ENCODE measurements at regions not wholly inside any gene's neighbourhood (a gene's known extent, or its start where the extent isn't known, plus 50 kb on each side); places are given as distances from the start of the nearest gene placed in this dataset.
A peak's percentile ranks its signal among the peaks of the same experiment; 100 is the strongest.

GRCh38 chr16:26267641-26268040, 575.9 kb downstream of the HS3ST4 start:
- DNase-seq (ENCODE audit: low spot score): no peak
- Histone ChIP-seq H2AFZ (ENCODE audit: low read length) (no peak overlapping the region), H3K79me2 (ENCODE audit: insufficient read depth, low read depth, low read length) (no peaks in the 10 kb centered on the region), H4K20me1 (ENCODE audit: insufficient read depth, low read length) (no peaks in the 10 kb centered on the region), H3K4me2 (ENCODE audit: low read length) (no peak overlapping the region), H3K4me3 (ENCODE audit: low read depth, low read length, poor library complexity, severe bottlenecking) (no peak overlapping the region), H3K4me1 (ENCODE audit: insufficient read depth, low read length, poor library complexity, severe bottlenecking) (peaks cover 5% of the 10 kb centered on the region), H3K36me3 (ENCODE audit: insufficient read depth, low read length) (no peaks in the 10 kb centered on the region), H3K27ac (ENCODE audit: low read depth, low read length, poor library complexity, severe bottlenecking) (no peak overlapping the region), H3K9me3 (ENCODE audit: low read length) (no peaks in the 10 kb centered on the region), H3K9me2 (ENCODE audit: insufficient read depth, low read length) (no peaks in the 10 kb centered on the region)
- ChIA-PET POLR2A (interaction anchor here (0.5 kb wide), 1 partner anchor 23 kb away, joined by 3 read pairs; no protein-coding TSS in a partner anchor), CTCF (ENCODE audit: unreplicated experiment) (interaction anchor here (0.7 kb wide), 1 partner anchor 12 kb away, joined by 3 read pairs; no protein-coding TSS in a partner anchor)
- no TSS peak for BruUV-seq (replicated peaks)
- TF ChIP-seq, protein P1, sequence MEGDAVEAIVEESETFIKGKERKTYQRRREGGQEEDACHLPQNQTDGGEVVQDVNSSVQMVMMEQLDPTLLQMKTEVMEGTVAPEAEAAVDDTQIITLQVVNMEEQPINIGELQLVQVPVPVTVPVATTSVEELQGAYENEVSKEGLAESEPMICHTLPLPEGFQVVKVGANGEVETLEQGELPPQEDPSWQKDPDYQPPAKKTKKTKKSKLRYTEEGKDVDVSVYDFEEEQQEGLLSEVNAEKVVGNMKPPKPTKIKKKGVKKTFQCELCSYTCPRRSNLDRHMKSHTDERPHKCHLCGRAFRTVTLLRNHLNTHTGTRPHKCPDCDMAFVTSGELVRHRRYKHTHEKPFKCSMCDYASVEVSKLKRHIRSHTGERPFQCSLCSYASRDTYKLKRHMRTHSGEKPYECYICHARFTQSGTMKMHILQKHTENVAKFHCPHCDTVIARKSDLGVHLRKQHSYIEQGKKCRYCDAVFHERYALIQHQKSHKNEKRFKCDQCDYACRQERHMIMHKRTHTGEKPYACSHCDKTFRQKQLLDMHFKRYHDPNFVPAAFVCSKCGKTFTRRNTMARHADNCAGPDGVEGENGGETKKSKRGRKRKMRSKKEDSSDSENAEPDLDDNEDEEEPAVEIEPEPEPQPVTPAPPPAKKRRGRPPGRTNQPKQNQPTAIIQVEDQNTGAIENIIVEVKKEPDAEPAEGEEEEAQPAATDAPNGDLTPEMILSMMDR (conservative IDR thresholded peaks at IDR 0.05; ENCODE audit: low read length): no peak
- no peak for TF ChIP-seq EZH2phosphoT487 (IDR thresholded peaks at IDR 0.05; ENCODE audit: borderline replicate concordance, low read depth, low read length)
- intact Hi-C loops (cut with micrococcal nuclease; ENCODE audit: unreplicated experiment): no loop called here

GRCh38 chr16:26269673-26270072, 577.9 kb downstream of the HS3ST4 start:
- H2AFZ ChIP-seq (ENCODE audit: low read length): no peak overlapping the region
- no peaks in the 10 kb centered on the region for H3K9me3 ChIP-seq (ENCODE audit: low read length)
- no peaks in the 10 kb centered on the region for H4K20me1 ChIP-seq (ENCODE audit: insufficient read depth, low read length)
- no peaks in the 10 kb centered on the region for H3K36me3 ChIP-seq (ENCODE audit: insufficient read depth, low read length)
- peaks cover 5% of the 10 kb centered on the region for H3K4me1 ChIP-seq (ENCODE audit: insufficient read depth, low read length, poor library complexity, severe bottlenecking)
- ChIA-PET POLR2A (no interaction called here), CTCF (ENCODE audit: unreplicated experiment) (no interaction called here)
- H3K9me2 ChIP-seq (ENCODE audit: insufficient read depth, low read length): no peaks in the 10 kb centered on the region
- TF ChIP-seq EZH2phosphoT487 (IDR thresholded peaks at IDR 0.05; ENCODE audit: borderline replicate concordance, low read depth, low read length): no peak
- TF ChIP-seq, protein P1 (conservative IDR thresholded peaks at IDR 0.05; ENCODE audit: low read length): no peak
- H3K27ac ChIP-seq (ENCODE audit: low read depth, low read length, poor library complexity, severe bottlenecking): no peak overlapping the region
- H3K4me2 ChIP-seq (ENCODE audit: low read length): 0 out of 2 replicates have a peak overlapping the region, but pooled peaks have one; percentile 18
- intact Hi-C loops (cut with micrococcal nuclease; ENCODE audit: unreplicated experiment): no loop called here
- DNase-seq (ENCODE audit: low spot score): peak; percentile 2
- no TSS peak for BruUV-seq (replicated peaks)
- H3K79me2 ChIP-seq (ENCODE audit: insufficient read depth, low read depth, low read length): no peaks in the 10 kb centered on the region
- no peak overlapping the region for H3K4me3 ChIP-seq (ENCODE audit: low read depth, low read length, poor library complexity, severe bottlenecking)

DNA sequence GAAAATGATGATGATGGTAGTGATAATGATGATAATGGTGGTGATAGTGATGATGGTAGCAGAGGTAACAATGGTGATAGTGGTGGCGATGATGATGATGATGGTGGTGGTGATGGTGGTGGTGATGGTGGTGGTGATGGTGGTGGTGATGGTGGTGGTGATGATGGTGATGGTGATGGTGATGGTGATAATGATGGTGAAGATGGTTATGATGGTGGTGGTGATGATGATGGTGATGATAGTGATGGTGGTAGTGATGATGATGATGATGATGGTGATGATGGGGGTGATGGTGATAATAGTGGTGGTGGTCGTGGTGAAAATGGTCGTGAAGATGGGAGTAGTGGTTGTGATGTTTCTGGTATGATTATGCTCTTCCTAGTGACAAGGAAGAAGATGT, 581.8 kb downstream of the HS3ST4 start:
- no TSS peak for BruUV-seq (replicated peaks)
- H3K4me1 ChIP-seq (ENCODE audit: insufficient read depth, low read length, poor library complexity, severe bottlenecking): peaks cover 5% of the 10 kb centered on the region
- CTCF ChIA-PET (ENCODE audit: unreplicated experiment): no interaction called here

More for the DNA sequence above, 581.8 kb downstream of the HS3ST4 start:
- Histone ChIP-seq H3K79me2 (ENCODE audit: insufficient read depth, low read depth, low read length) (no peaks in the 10 kb centered on the region), H3K36me3 (ENCODE audit: insufficient read depth, low read length) (no peaks in the 10 kb centered on the region), H3K9me2 (ENCODE audit: insufficient read depth, low read length) (no peaks in the 10 kb centered on the region), H3K4me3 (ENCODE audit: low read depth, low read length, poor library complexity, severe bottlenecking) (no peak overlapping the region), H3K4me2 (ENCODE audit: low read length) (no peak overlapping the region), H3K9me3 (ENCODE audit: low read length) (no peaks in the 10 kb centered on the region), H3K27ac (ENCODE audit: low read depth, low read length, poor library complexity, severe bottlenecking) (no peak overlapping the region), H2AFZ (ENCODE audit: low read length) (no peak overlapping the region), H4K20me1 (ENCODE audit: insufficient read depth, low read length) (no peaks in the 10 kb centered on the region)
- TF ChIP-seq EZH2phosphoT487 (IDR thresholded peaks at IDR 0.05; ENCODE audit: borderline replicate concordance, low read depth, low read length): no peak
- TF ChIP-seq, protein P1 (conservative IDR thresholded peaks at IDR 0.05; ENCODE audit: low read length): no peak
- intact Hi-C loops (cut with micrococcal nuclease; ENCODE audit: unreplicated experiment): no loop called here
- no peak for DNase-seq (ENCODE audit: low spot score)
- POLR2A ChIA-PET: no interaction called here
